Ovary (tissue), 3 donors: ENCODE measurements at regions not wholly inside any gene's neighbourhood (a gene's known extent, or its start where the extent isn't known, plus 50 kb on each side); places are given as distances from the start of the nearest gene placed in this dataset.

Experiments used
- CTCF ChIP-seq, 3 donors: fragments of 450-650 bp in 2 of 3; fragments of 200-600 bp in 1 of 3; IDR thresholded peaks; one replicate each; pipeline versions ENCODE4 v1.5.1 to v1.8.0; 2016 to 2022; ENCODE audit warnings: antibody characterized with exemption in 3 of 3, mild to moderate bottlenecking in 1 of 3
- EP300 ChIP-seq: sonication (generic); formaldehyde crosslinking; IDR thresholded peaks from one replicate; pipeline ENCODE4 v1.6.1; 2017; ENCODE audit warnings: antibody characterized with exemption
- POLR2A ChIP-seq: fragments of 450-650 bp; IDR thresholded peaks from one replicate; pipeline ENCODE4 v1.6.1; 2017; ENCODE audit warnings: antibody characterized with exemption, mild to moderate bottlenecking, moderate library complexity
- donor health status: DM: no; HTN: no; CAD: no.

GRCh38 chr6:145260484-145261175, 474.7 kb downstream of the EPM2A start:
- TF ChIP-seq CTCF (IDR thresholded peaks at IDR 0.05), result no peak
- TF ChIP-seq EP300, result no peak
- TF ChIP-seq POLR2A, result no peak
